Fibroblast of lung (primary cell): ENCODE measurements at regions not wholly inside any gene's neighbourhood (a gene's known extent, or its start where the extent isn't known, plus 50 kb on each side); places are given as distances from the start of the nearest gene placed in this dataset.

ENCODE experiments used
- DNase-seq, 2 donors: peaks; one replicate each; pipeline versions ENCODE4 v3.0.0 to v3.0.0-alpha.2; 2010; ENCODE audit warnings: low read depth in 2 of 2
- H2AFZ ChIP-seq: 2 replicates; pipeline ENCODE4 v1.5.1; 2012; ENCODE audit warnings: low read length, control low read depth, inconsistent platforms
- H3K27ac ChIP-seq: 2 replicates; pipeline ENCODE4 v1.5.1; 2011; ENCODE audit warnings: low read length, control low read depth; ENCODE audit not compliant: insufficient read depth
- H3K27me3 ChIP-seq: 2 replicates; pipeline ENCODE4 v1.5.1; 2011; ENCODE audit warnings: mild to moderate bottlenecking, low read length; ENCODE audit not compliant: control insufficient read depth, insufficient read depth
- H3K36me3 ChIP-seq: 2 replicates; pipeline ENCODE4 v1.5.1; 2011; ENCODE audit warnings: low read length; ENCODE audit not compliant: control insufficient read depth, insufficient read depth
- H3K4me1 ChIP-seq: 2 replicates; pipeline ENCODE4 v1.5.1; 2011; ENCODE audit warnings: low read length; ENCODE audit not compliant: control insufficient read depth, insufficient read depth; ENCODE audit errors: extremely low read depth
- H3K4me2 ChIP-seq: 2 replicates; pipeline ENCODE4 v1.5.1; 2011; ENCODE audit warnings: low read length, control low read depth; ENCODE audit not compliant: insufficient read depth; ENCODE audit errors: extremely low read depth
- H3K4me3 ChIP-seq, 4 experiments: fragments of 200-600 bp in 1 of 4; sonication (generic) in 1 of 4; replicated peaks in 1 of 4; 2 replicates each; pipeline ENCODE4 v1.5.1; 2011 to 2016; ENCODE audit warnings: low read length in 4 of 4, low read depth in 3 of 4, mild to moderate bottlenecking in 3 of 4, control low read depth in 2 of 4, inconsistent platforms in 1 of 4, mixed read lengths in 1 of 4; ENCODE audit not compliant: insufficient read depth in 1 of 4; ENCODE audit errors: control extremely low read depth in 1 of 4
- H3K79me2 ChIP-seq: 2 replicates; pipeline ENCODE4 v1.5.1; 2012; ENCODE audit warnings: mild to moderate bottlenecking, low read length, inconsistent platforms; ENCODE audit not compliant: control insufficient read depth, insufficient read depth
- H3K9ac ChIP-seq: 2 replicates; pipeline ENCODE4 v1.5.1; 2011; ENCODE audit warnings: mild to moderate bottlenecking, low read length, control low read depth; ENCODE audit not compliant: insufficient read depth
- H3K9me3 ChIP-seq: 2 replicates; pipeline ENCODE4 v1.5.1; 2012; ENCODE audit warnings: low read depth, low read length; ENCODE audit not compliant: control insufficient read depth, insufficient read depth
- H4K20me1 ChIP-seq: 2 replicates; pipeline ENCODE4 v1.5.1; 2011; ENCODE audit warnings: low read length; ENCODE audit not compliant: control insufficient read depth, insufficient read depth; ENCODE audit errors: extremely low read depth
- CTCF ChIP-seq, 2 donors: IDR thresholded peaks in 1 of 2; conservative IDR thresholded peaks in 1 of 2; 1 replicate in 1 of 2; 2 replicates in 1 of 2; pipeline ENCODE4 v1.5.1; 2011 to 2012; ENCODE audit warnings: low read length in 2 of 2, control low read depth in 1 of 2, inconsistent platforms in 1 of 2, low read depth in 1 of 2, mild to moderate bottlenecking in 1 of 2
- EZH2 ChIP-seq: IDR thresholded peaks from 2 replicates; pipeline ENCODE4 v1.5.1; 2012; ENCODE audit warnings: low read length, control low read depth, mild to moderate bottlenecking; ENCODE audit errors: missing control alignments

GRCh38 chr20:36099106-36099505, 55.4 kb upstream of the EPB41L1 start:
- no peaks in the 10 kb centered on the region for H3K9me3 ChIP-seq
- H3K9ac ChIP-seq = no peak overlapping the region
- no peak overlapping the region for H3K27ac ChIP-seq
- H3K36me3 ChIP-seq = no peaks in the 10 kb centered on the region
- no peaks in the 10 kb centered on the region for H4K20me1 ChIP-seq
- H3K27me3 ChIP-seq = no peaks in the 10 kb centered on the region
- H2AFZ ChIP-seq = no peak overlapping the region
- DNase-seq = no peak
- H3K4me3 ChIP-seq = no peak overlapping the region
- H3K4me2 ChIP-seq = no peak overlapping the region
- TF ChIP-seq CTCF (conservative IDR thresholded peaks at IDR 0.05 in 1 of 2, IDR thresholded peaks at IDR 0.05 in 1 of 2; ENCODE audit: low read depth in 1 of 2, low read length in 2 of 2) (no peak), EZH2 (no peak)
- no peaks in the 10 kb centered on the region for H3K79me2 ChIP-seq
- H3K4me1 ChIP-seq = peaks cover 4% of the 10 kb centered on the region

GRCh38 chr20:36101192-36101591, 53.3 kb upstream of the EPB41L1 start:
- DNase-seq = no peak
- H3K9me3 ChIP-seq = no peaks in the 10 kb centered on the region
- H3K4me2 ChIP-seq = no peak overlapping the region
- no peaks in the 10 kb centered on the region for H3K27me3 ChIP-seq
- no peaks in the 10 kb centered on the region for H3K79me2 ChIP-seq
- TF ChIP-seq CTCF (conservative IDR thresholded peaks at IDR 0.05 in 1 of 2, IDR thresholded peaks at IDR 0.05 in 1 of 2; ENCODE audit: low read depth in 1 of 2, low read length in 2 of 2) = no peak
- no peak for TF ChIP-seq EZH2
- peaks cover 4% of the 10 kb centered on the region for H3K4me1 ChIP-seq
- H3K4me3 ChIP-seq = no peak overlapping the region
- no peak overlapping the region for H3K27ac ChIP-seq
- H4K20me1 ChIP-seq = no peaks in the 10 kb centered on the region
- H2AFZ ChIP-seq = no peak overlapping the region
- H3K9ac ChIP-seq = no peak overlapping the region
- H3K36me3 ChIP-seq = no peaks in the 10 kb centered on the region

- Histone ChIP-seq H3K4me1 (peaks cover 4% of the 10 kb centered on the region), H3K9me3 (no peaks in the 10 kb centered on the region), H3K27me3 (no peaks in the 10 kb centered on the region), H3K4me2 (no peak overlapping the region), H2AFZ (no peak overlapping the region), H3K9ac (no peak overlapping the region), H4K20me1 (no peaks in the 10 kb centered on the region), H3K79me2 (no peaks in the 10 kb centered on the region), H3K27ac (no peak overlapping the region), H3K36me3 (no peaks in the 10 kb centered on the region), H3K4me3 (no peak overlapping the region)
- DNase-seq = no peak
- TF ChIP-seq CTCF (conservative IDR thresholded peaks at IDR 0.05 in 1 of 2, IDR thresholded peaks at IDR 0.05 in 1 of 2; ENCODE audit: low read depth in 1 of 2, low read length in 2 of 2) (no peak), EZH2 (no peak)
Measured at GRCh38 chr20:36102306-36102705, 52.2 kb upstream of the EPB41L1 start.
